ENCODE measurements at regions not wholly inside any gene's neighbourhood (a gene's known extent, or its start where the extent isn't known, plus 50 kb on each side); places are given as distances from the start of the nearest gene placed in this dataset.

DNA sequence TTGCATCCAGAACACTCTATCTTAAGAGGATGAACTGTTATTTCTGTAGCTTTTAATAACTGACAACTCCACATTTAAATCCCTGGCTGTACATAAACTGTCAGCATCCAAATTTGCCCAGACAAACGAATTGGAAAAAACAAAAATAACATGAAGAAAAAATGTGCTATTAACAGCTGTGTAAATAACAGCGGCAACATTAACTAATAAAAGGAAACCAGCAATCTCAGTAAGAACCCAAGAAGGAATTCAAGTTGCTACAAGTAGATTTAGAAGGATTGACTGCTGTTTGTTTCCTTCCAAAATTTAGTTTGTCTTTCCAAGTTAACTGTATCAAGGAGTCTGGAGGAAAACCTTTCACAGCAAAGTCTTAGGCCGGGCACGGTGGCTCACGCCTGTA is 550.6 kb upstream of the MDFIC2 start:
- in situ Hi-C loops (cut with HindIII; ENCODE audit: low sequenced_read_pairs): no loop called here
- TF ChIP-seq, protein P1, sequence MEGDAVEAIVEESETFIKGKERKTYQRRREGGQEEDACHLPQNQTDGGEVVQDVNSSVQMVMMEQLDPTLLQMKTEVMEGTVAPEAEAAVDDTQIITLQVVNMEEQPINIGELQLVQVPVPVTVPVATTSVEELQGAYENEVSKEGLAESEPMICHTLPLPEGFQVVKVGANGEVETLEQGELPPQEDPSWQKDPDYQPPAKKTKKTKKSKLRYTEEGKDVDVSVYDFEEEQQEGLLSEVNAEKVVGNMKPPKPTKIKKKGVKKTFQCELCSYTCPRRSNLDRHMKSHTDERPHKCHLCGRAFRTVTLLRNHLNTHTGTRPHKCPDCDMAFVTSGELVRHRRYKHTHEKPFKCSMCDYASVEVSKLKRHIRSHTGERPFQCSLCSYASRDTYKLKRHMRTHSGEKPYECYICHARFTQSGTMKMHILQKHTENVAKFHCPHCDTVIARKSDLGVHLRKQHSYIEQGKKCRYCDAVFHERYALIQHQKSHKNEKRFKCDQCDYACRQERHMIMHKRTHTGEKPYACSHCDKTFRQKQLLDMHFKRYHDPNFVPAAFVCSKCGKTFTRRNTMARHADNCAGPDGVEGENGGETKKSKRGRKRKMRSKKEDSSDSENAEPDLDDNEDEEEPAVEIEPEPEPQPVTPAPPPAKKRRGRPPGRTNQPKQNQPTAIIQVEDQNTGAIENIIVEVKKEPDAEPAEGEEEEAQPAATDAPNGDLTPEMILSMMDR (IDR thresholded peaks at IDR 0.05; ENCODE audit: low read depth, low read length): no peak
- DNase-seq (ENCODE audit: low read depth, low spot score): no peak
- no peak overlapping the region for H3K4me3 ChIP-seq (ENCODE audit: low read depth, low read length)

DNA sequence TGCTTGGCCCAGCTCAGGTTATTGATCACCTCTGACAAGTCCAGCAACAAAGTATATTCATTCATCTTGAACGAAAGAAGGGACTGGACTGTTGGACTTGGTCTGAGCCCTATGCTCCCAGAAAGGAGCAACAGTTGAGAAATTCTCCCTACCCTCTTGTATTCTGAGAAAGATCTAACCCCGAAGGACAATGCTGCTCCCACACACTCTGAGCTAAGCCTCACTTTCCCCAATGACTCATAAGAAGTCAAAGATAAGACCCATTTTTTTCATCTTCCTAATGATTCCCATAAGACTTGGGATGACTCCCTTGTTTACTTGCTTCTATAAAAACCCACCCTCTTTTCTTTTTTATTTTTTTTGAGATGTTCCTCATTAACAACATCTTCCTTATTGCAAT is 549.4 kb upstream of the MDFIC2 start:
- DNase-seq (ENCODE audit: low read depth, low spot score): peak; percentile 40
- TF ChIP-seq, protein P1 (IDR thresholded peaks at IDR 0.05; ENCODE audit: low read depth, low read length): no peak
- in situ Hi-C loops (cut with HindIII; ENCODE audit: low sequenced_read_pairs): no loop called here
- H3K4me3 ChIP-seq (ENCODE audit: low read depth, low read length): no peak overlapping the region

DNA sequence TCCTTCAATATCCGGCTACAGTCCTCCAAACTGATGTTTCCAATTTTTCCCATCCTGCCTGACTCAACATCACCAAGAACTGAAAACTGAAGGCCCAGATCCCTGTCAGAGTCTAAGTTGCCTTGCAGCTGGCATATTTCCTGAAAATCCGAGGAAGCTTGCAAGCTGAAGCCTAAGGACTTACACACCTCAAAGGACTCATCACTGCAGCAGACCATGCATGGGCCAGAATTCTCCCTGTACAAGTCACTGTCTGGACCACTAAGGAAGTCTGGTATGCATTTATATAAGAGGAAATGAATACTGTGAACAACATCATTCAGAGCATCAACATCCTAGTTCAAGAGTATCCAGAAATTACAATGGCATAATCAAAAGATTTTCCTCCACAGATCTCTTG is 548.8 kb upstream of the MDFIC2 start:
- in situ Hi-C loops (cut with HindIII; ENCODE audit: low sequenced_read_pairs): no loop called here
- H3K4me3 ChIP-seq (ENCODE audit: low read depth, low read length): no peak overlapping the region
- peak; percentile 64 for DNase-seq (ENCODE audit: low read depth, low spot score)
- TF ChIP-seq, protein P1 (IDR thresholded peaks at IDR 0.05; ENCODE audit: low read depth, low read length): no peak

- in situ Hi-C loops (cut with HindIII; ENCODE audit: low sequenced_read_pairs): no loop called here
- no peak overlapping the region for H3K4me3 ChIP-seq (ENCODE audit: low read depth, low read length)
- no peak for DNase-seq (ENCODE audit: low read depth, low spot score)
- TF ChIP-seq, protein P1 (IDR thresholded peaks at IDR 0.05; ENCODE audit: low read depth, low read length): no peak
Observed at GRCh38 chr3:70857916-70858315, 545.5 kb upstream of the MDFIC2 start.

DNA sequence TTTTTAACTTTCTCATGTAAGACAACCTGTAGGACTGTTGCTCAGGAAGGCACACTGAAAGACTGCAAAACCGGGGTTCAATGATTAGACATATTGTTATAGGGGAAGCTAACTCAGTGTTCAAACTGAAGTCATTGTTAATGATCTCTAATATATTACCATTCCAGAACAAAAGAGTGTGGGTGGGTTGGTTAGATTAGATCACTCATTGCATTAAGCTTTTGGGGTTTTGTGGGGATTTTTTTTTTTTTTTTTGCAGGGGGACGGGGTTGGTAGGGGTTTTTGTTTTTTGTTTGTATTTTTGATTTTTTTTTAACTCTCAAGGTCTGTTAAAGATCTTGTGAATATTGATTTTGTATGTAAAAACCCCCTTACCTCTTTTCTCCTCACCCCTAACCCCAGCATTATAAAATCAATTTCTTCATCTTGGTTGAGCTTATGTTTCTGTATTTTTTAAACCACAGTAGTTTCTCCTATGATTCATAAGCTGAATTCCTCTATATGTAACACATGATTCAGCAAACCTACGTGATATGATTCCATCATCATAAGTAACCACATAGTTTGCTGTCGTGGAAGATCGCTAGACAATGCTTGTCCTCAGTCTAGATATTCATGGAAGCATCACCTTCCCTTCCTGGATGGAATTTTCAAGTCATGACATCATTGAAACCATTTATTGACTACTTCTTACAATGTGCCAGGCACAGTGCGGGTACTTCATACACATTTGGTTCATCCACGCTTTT is 544.1 kb upstream of the MDFIC2 start:
- DNase-seq (ENCODE audit: low read depth, low spot score): peak; percentile 88
- H3K4me3 ChIP-seq (ENCODE audit: low read depth, low read length): no peak overlapping the region
- in situ Hi-C loops (cut with HindIII; ENCODE audit: low sequenced_read_pairs): no loop called here
- TF ChIP-seq, protein P1 (IDR thresholded peaks at IDR 0.05; ENCODE audit: low read depth, low read length): no peak

GRCh38 chr3:70855149-70855548 is 542.7 kb upstream of the MDFIC2 start:
- no peak for DNase-seq (ENCODE audit: low read depth, low spot score)
- TF ChIP-seq, protein P1 (IDR thresholded peaks at IDR 0.05; ENCODE audit: low read depth, low read length): no peak
- in situ Hi-C loops (cut with HindIII; ENCODE audit: low sequenced_read_pairs): no loop called here
- H3K4me3 ChIP-seq (ENCODE audit: low read depth, low read length): no peak overlapping the region

All from astrocyte of the spinal cord (primary cell).